ENCODE measurements at regions not wholly inside any gene's neighbourhood (a gene's known extent, or its start where the extent isn't known, plus 50 kb on each side); places are given as distances from the start of the nearest gene placed in this dataset.
"Not testable (repeated sequence)": the region's sequence is repeated elsewhere in the genome, so short reads cannot be mapped to it uniquely, and the experiment has no call there.

GRCh38 chr2:118613737-118614136 is 233.7 kb downstream of the EN1 start:
- no peak for DNase-seq (ENCODE audit: low read depth in 2 of 2)

DNA sequence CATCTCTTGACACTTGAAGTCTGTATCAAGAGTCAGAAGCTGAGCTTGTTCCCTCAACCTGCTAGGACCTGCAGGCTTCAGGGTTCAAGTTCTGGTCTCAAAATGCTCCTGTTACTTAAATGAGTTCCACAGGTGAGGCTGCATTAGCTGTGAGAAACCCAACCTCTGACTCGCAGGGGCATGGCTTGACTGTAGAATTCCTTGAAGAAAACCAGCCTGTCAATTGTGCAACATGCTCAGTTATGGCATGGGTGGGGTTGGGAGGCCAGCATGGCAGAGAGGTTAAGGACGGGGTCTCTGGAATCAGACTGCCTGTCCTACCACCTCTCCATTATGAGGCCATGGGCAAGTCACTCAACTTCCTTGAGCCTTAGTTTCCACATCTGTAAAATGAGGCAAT is 235.8 kb downstream of the EN1 start:
- DNase-seq (ENCODE audit: low read depth in 2 of 2), result no peak

DNA sequence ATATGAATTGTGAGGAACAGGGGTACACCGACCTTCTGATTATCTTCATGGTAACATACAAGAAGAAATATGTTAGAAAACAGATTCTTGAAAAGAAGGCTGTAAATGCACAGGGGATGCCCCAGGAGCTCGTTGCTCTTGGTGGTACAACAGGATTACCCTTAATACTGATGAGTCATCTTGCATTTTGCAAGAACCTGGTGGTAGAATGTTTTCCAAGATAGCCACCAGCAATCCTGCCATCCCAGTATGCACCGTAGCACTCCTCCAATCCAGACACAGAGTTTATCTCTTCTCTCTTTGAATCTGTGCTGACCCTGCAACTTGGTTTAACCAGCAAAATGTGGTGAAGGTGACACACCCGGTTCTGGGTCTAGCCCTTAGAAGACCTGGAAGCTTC is 238.3 kb downstream of the EN1 start:
- DNase-seq (ENCODE audit: low read depth in 2 of 2), result no peak

DNA sequence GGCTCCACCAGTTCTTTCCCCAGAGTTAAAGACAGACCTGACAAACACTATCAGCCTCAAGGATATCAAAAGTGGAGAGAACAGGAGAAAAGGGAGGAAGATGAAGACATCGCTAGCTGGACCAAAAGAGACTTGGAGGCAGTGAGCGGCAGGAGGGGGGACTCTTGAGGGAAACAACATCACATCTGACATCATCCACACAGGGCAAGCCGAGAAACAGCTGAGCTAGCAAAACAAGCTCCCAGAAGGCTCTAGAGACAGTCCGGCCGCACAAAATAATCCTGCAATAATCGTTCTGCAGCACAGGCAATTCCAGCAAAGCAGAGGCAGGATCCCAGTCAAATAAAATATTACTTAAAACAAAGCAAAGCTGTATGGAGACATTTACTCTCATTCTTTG is 239.8 kb downstream of the EN1 start:
- DNase-seq (ENCODE audit: low read depth in 2 of 2), result no peak

- DNase-seq (ENCODE audit: low read depth in 2 of 2), result no peak
These were observed 242.6 kb downstream of the EN1 start for GRCh38 chr2:118604811-118605210.

- DNase-seq (ENCODE audit: low read depth in 2 of 2), result no peak
These were observed 243.1 kb downstream of the EN1 start for GRCh38 chr2:118604371-118604770.

GRCh38 chr2:118599141-118599540 is 248.3 kb downstream of the EN1 start:
- DNase-seq (ENCODE audit: low read depth in 2 of 2), result no peak

DNA sequence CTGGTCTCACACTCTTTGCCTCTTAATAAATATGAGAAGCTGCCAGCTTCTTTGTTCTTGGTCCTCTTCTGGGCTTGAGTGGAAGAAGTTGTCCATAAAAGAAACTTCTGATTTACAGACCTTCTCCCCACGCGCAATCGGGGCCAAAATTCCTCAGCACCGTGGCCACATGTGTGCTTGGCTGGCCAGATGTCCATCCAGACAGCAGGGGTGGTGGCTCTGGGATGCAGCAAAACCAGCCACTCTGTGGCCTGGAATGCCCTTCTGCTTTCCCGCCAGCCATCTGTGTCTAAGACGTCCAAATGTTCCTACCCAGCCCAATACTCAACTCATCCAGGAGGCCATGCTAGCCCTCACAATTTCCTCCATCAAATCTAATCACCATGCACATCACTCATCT is 250.8 kb downstream of the EN1 start:
- no peak for DNase-seq (ENCODE audit: low read depth in 2 of 2)

- no peak for DNase-seq (ENCODE audit: low read depth in 2 of 2)
These were observed 254.2 kb downstream of the EN1 start for GRCh38 chr2:118593257-118593656.

DNA sequence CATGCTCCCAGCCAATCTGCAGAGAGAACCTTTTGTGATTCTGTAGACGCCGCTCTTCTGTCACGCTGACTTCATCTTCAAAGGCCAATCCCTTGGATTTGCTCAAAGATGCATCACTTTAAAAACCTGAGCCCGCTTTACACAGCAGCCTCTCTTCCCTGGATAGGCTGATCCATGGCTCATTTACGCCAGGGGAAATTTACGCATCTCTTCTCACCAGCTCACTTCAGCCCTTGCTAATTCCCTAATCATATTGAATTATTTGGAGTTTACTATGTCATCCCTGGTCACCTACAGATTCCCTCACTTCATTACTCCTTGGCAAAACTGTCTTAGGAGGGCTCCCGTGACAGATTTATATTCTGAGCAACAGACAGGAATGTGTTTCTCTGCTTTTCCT is 256.2 kb downstream of the EN1 start:
- no peak for DNase-seq (ENCODE audit: low read depth in 2 of 2)

GRCh38 chr2:118589721-118590120 is 257.7 kb downstream of the EN1 start:
- no peak for DNase-seq (ENCODE audit: low read depth in 2 of 2)

DNA sequence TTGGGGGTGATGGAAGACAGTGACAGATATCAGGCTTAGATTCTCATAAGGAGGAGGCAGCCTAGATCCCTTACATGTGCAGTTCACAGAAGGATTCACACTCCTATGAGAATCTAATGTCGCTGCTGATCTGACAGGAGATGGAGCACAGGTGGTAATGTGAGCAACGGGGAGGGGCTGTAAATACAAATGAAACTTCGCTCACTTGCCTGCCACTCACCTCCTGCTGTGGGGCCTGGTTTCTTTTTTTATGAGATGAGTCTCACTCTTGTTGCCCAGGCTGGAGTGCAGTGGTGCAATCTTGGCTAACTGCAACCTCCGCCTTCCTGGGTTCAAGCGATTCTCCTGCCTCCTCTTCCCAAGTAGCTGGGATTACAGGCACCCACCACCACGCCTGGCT is 258.6 kb downstream of the EN1 start:
- no peak for DNase-seq (ENCODE audit: low read depth in 2 of 2)

DNA sequence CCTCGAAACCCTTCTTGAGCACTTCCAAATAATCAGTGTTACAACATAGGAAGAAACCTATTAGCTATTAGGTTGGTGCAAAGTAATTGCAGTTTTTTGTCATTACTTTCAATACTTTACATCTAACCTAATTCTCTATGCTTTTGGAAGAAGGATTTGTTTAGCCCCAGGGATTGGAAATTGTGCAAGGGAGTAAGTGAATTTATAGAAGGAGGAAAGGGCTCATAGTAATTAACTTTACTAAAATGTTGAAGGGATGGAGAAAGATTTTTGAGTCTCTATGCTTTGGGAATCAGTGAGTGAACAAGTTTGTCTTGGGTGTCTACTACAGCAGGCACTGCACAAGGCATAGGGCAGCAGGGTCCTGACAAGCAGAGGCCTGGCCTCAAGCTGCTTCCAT is 261.1 kb downstream of the EN1 start:
- no peak for DNase-seq (ENCODE audit: low read depth in 2 of 2)

- no peak for DNase-seq (ENCODE audit: low read depth in 2 of 2)
These were observed 262.6 kb downstream of the EN1 start for GRCh38 chr2:118584877-118585276.

DNA sequence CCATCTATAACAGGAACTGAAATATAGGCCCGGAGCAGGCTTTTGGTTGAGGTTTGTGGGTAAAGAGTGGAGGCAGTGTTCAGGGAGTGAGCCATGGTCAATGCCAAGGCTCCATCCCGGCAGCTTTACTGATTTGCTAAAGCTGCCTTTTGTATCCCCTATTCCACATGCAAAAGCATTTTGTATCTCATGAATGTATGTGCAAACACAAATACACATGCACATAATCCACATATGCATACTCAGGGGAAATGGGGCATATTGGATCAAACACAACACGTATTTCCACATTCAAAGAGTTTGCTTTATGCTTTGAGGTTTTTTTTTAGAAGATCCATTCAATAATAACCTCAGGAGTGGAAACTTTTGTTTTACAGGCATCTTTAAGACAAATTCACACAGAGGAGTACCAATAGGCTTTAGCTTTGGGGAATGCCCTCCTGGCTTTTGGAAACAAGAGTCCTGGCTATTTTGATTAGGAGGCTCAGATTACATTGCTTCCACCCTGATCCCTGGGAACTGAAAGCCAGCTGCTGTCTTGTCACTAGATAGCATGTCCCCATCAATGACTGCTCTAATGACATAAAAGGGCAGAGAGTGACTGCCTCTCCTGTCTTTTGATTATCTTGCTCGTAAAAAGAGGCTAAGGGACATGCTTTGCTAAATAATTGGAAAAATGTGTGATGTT is 263.2 kb downstream of the EN1 start:
- DNase-seq (ENCODE audit: low read depth in 2 of 2), result no peak

GRCh38 chr2:118582058-118582457 is 265.4 kb downstream of the EN1 start:
- no peak for DNase-seq (ENCODE audit: low read depth in 2 of 2)

GRCh38 chr2:118580651-118581050 is 266.8 kb downstream of the EN1 start:
- no peak for DNase-seq (ENCODE audit: low read depth in 2 of 2)

DNA sequence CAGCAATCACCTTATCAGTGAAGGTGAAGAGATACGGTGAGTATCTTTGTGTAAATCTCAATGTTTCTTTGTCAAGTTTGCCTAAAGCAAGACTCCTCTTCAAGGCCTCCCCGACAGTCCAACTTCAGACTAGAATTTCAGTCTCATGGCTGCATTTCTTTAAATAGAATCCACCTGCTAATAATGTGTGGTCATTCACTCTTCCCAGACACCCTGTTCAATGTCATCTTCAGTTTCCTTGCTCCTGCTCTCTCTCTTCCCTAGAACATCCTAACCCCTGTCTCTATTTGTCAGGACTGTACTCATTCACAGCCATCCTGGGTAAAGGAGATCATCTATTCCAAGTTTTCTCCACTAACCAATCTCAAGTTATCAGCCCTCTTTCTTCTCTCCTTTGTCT is 267.3 kb downstream of the EN1 start:
- no peak for DNase-seq (ENCODE audit: low read depth in 2 of 2)

DNA sequence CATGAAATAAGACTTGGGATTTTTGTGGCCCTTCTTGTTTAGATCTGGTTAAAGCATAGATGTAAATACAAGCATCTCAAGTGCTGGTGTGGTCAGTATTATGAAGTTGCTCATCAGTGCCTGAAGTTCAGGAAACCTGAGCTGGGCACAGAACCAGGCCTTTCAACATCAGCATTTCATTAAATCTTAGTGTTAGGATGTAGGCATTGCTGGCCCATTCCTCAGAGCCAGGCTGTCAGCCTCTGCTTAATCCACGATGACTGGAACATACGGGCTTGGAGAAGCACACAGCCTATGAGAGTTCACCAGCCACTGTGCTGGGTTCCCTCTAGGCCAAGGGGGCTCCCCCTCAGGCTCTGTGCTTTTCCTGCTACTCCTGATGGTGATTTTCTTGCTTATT is 270.2 kb downstream of the EN1 start:
- DNase-seq (ENCODE audit: low read depth in 2 of 2), result no peak

DNA sequence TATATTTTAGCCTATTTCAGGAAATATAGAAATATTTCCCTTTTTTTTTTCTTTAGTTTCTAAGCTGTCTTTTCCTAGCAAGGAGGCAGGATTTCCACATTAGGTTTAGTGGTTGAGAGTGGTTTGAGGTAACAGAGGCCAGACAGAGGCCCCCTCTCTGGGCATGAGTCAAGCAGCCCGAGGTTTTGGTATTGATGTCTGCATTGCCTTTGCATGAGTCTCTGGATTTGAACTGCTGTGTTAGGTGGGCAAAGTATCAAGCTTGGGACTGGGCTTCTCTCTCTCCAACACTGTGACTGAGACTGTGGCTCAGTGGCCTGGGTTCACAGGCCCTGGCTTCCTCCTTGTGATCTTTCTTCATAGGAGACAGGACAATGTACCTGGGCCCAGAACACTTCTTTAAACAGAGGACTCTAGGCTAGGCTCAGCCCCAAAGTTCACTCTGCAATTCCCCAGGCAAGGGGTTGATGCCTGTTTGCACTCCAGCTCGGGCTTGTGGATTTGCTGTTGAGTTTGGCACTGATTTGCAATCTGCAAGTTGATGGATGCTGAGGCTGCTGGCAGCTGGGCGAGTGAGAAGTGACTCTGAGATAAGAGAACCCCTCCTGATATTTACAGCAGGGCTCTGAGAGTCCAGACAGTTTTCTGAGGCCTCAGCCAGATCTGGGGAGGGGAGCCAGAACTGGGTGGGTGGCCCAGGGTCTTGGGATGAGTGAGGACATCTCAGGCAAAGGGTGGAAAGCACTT is 271.2 kb downstream of the EN1 start:
- no peak for DNase-seq (ENCODE audit: low read depth in 2 of 2)

DNA sequence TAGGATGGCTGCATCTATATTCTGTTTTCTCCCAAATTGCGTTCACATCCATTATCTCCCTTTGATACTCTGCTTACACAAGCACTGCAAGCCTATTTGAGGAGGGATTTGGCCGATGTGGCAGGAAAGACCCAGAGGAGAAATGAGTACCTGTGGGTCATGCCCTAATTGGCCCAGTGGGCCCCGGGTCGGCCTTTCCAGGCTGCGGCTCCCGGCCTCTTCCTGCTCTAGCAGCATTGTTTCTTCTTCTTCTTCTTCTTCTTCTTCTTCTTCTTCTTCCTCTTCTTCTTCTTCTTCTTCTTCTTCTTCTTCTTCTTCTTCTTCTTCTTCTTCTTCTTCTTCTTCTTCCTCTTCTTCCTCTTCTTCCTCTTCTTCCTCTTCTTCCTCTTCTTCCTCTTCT is 275.1 kb downstream of the EN1 start:
- DNase-seq (ENCODE audit: low read depth in 2 of 2), result not testable (repeated sequence)

DNA sequence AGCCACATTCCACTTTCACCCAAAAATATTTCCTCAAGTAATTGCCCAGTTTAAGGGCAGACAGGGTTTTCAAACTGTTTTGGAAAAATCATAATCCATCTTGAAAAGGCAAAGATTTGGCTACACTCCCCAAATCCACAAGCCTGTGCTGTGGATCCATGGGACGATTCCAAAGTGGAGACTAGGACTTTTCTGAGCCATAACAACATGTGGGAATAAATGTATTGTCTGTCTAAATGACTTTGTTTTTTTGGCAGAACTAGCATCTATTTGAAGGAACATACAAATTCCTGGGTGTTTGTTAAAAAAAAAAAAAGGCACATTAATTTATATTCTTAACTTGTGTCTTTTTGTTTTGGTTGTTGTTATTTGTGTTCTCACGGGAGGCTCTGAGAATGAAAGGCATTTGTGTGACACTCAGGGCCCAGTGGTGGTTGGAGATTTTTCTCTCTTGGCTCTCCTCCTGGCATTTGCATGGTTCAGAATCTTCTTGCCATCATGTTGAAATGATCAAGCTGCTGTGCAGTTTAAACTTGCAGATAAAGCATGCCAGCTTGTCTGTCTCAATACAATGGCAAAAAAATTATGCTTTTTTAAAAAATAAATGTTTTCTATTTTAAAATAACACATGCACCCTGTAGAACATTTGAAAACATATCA is 277.4 kb downstream of the EN1 start:
- DNase-seq (ENCODE audit: low read depth in 2 of 2), result no peak

GRCh38 chr2:118568700-118569099 is 278.7 kb downstream of the EN1 start:
- no peak for DNase-seq (ENCODE audit: low read depth in 2 of 2)

All from stimulated activated CD8-positive, alpha-beta memory T cell treated with anti-CD3 and anti-CD28 coated beads, Interleukin-7, amount 100 ng/mL, for 4 hours (primary cell).